B cell (primary cell): ENCODE measurements at regions not wholly inside any gene's neighbourhood (a gene's known extent, or its start where the extent isn't known, plus 50 kb on each side); places are given as distances from the start of the nearest gene placed in this dataset.

Experiments
- EZH2 ChIP-seq: IDR thresholded peaks from 2 replicates; pipeline ENCODE4 v1.6.1; 2012; ENCODE audit warnings: borderline replicate concordance, low read depth, mild to moderate bottlenecking, moderate library complexity, low read length; ENCODE audit not compliant: insufficient read depth, poor library complexity, severe bottlenecking
- TF ChIP-seq, protein P1 (sequence below): fragments of 200-600 bp; IDR thresholded peaks from one replicate; pipeline ENCODE4 v1.8.0; 2022; ENCODE audit warnings: antibody characterized with exemption, mild to moderate bottlenecking

DNA sequence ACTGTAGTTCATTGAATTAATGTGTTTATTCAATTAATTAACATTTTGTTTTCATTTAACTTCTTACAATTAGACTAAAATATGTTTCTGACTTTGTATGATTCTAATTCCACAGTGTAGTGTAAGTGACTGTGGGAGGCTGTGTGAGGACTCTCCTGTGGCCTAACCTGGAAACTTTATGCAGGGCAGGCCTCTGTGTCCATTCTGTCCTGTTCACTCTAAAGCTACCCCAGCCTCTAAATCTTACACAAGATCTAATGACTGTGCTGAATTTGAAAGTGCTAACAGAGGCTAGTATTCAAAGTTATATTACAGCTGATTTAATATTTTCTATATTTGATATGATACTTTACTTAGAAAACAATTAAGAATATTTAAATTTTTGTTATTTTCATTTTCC is 270.5 kb upstream of the CDH19 start:
- TF ChIP-seq, protein P1, sequence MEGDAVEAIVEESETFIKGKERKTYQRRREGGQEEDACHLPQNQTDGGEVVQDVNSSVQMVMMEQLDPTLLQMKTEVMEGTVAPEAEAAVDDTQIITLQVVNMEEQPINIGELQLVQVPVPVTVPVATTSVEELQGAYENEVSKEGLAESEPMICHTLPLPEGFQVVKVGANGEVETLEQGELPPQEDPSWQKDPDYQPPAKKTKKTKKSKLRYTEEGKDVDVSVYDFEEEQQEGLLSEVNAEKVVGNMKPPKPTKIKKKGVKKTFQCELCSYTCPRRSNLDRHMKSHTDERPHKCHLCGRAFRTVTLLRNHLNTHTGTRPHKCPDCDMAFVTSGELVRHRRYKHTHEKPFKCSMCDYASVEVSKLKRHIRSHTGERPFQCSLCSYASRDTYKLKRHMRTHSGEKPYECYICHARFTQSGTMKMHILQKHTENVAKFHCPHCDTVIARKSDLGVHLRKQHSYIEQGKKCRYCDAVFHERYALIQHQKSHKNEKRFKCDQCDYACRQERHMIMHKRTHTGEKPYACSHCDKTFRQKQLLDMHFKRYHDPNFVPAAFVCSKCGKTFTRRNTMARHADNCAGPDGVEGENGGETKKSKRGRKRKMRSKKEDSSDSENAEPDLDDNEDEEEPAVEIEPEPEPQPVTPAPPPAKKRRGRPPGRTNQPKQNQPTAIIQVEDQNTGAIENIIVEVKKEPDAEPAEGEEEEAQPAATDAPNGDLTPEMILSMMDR: no peak
- TF ChIP-seq EZH2: no peak
